Lower lobe of right lung (tissue), 2 donors: ENCODE measurements at regions not wholly inside any gene's neighbourhood (a gene's known extent, or its start where the extent isn't known, plus 50 kb on each side); places are given as distances from the start of the nearest gene placed in this dataset.

ENCODE experiments used
- ATAC-seq, 2 donors: fragments of 200-7000 bp; cut with Tn5 transposase; one replicate each; pipeline ENCODE4 v1.9.1; 2020 to 2022; ENCODE audit warnings: mild to moderate bottlenecking in 2 of 2, moderate library complexity in 2 of 2
- DNase-seq: peaks from one replicate; pipeline ENCODE4 v3.0.0-alpha.2; 2020
- H3K27ac ChIP-seq: fragments of 200-600 bp; one replicate; pipeline ENCODE4 v1.8.0; 2022
- H3K27me3 ChIP-seq: fragments of 200-600 bp; one replicate; pipeline ENCODE4 v1.8.0; 2022; ENCODE audit warnings: low read depth
- H3K36me3 ChIP-seq: fragments of 200-600 bp; one replicate; pipeline ENCODE4 v1.8.0; 2022; ENCODE audit warnings: mild to moderate bottlenecking
- H3K4me1 ChIP-seq: fragments of 200-600 bp; one replicate; pipeline ENCODE4 v1.8.0; 2022
- H3K4me3 ChIP-seq: fragments of 200-600 bp; one replicate; pipeline ENCODE4 v1.8.0; 2022; ENCODE audit warnings: mild to moderate bottlenecking
- H3K9me3 ChIP-seq: fragments of 200-600 bp; one replicate; pipeline ENCODE4 v1.8.0; 2022
- CTCF ChIP-seq: fragments of 200-600 bp; IDR thresholded peaks from one replicate; pipeline ENCODE4 v1.8.0; 2022; ENCODE audit warnings: antibody characterized with exemption, mild to moderate bottlenecking
- intact Hi-C: fragments of 100-400 bp; cut with DNase I; formaldehyde crosslinking; loops from one replicate; pipeline ENCODE4 v1.11.0; 2022
- donor health status: DM: no; HTN: yes; CAD: no; lungs with severe emphysema.

GRCh38 chr6:163944897-163945296 lies 530.4 kb downstream of the QKI start:
- Histone ChIP-seq H3K27me3 (no peaks in the 10 kb centered on the region), H3K36me3 (no peaks in the 10 kb centered on the region), H3K4me1 (no peaks in the 10 kb centered on the region), H3K9me3 (no peaks in the 10 kb centered on the region), H3K4me3 (no peak overlapping the region), H3K27ac (no peak overlapping the region)
- no peak for TF ChIP-seq CTCF
- ATAC-seq (no peak), DNase-seq (no peak)
- intact Hi-C loops, result no loop called here

- DNase-seq, result no peak
- ATAC-seq, result no peak
Measured at GRCh38 chr6:163943607-163944385, 529.3 kb downstream of the QKI start.

GRCh38 chr6:163942790-163943189 lies 528.3 kb downstream of the QKI start:
- no peaks in the 10 kb centered on the region for H3K36me3 ChIP-seq
- DNase-seq, result no peak
- no peaks in the 10 kb centered on the region for H3K9me3 ChIP-seq
- no peak overlapping the region for H3K4me3 ChIP-seq
- no peaks in the 10 kb centered on the region for H3K4me1 ChIP-seq
- no peak overlapping the region for H3K27ac ChIP-seq
- intact Hi-C loops, result no loop called here
- no peaks in the 10 kb centered on the region for H3K27me3 ChIP-seq
- no peak for ATAC-seq
- TF ChIP-seq CTCF, result no peak

More at GRCh38 chr6:163943607-163944385, 529.3 kb downstream of the QKI start:
- Histone ChIP-seq H3K36me3 (no peaks in the 10 kb centered on the region), H3K4me3 (no peak overlapping the region), H3K4me1 (no peaks in the 10 kb centered on the region), H3K27ac (no peak overlapping the region), H3K9me3 (no peaks in the 10 kb centered on the region), H3K27me3 (no peaks in the 10 kb centered on the region)
- TF ChIP-seq CTCF, result no peak
- intact Hi-C loops, result no loop called here

GRCh38 chr6:163941624-163941976 lies 527.1 kb downstream of the QKI start:
- TF ChIP-seq CTCF, result no peak
- no peak for ATAC-seq
- DNase-seq, result no peak
- Histone ChIP-seq H3K36me3 (no peaks in the 10 kb centered on the region), H3K4me3 (no peak overlapping the region), H3K9me3 (no peaks in the 10 kb centered on the region), H3K27ac (no peak overlapping the region), H3K4me1 (no peaks in the 10 kb centered on the region), H3K27me3 (no peaks in the 10 kb centered on the region)
- intact Hi-C loops, result no loop called here

- no peak for DNase-seq
- ATAC-seq, result no peak
Measured at GRCh38 chr6:163940705-163941623, 526.4 kb downstream of the QKI start.

More at GRCh38 chr6:163940705-163941623, 526.4 kb downstream of the QKI start:
- H3K4me3 ChIP-seq, result no peak overlapping the region
- no peaks in the 10 kb centered on the region for H3K36me3 ChIP-seq
- H3K27me3 ChIP-seq, result no peaks in the 10 kb centered on the region
- no peak overlapping the region for H3K27ac ChIP-seq
- no peaks in the 10 kb centered on the region for H3K9me3 ChIP-seq
- H3K4me1 ChIP-seq, result no peaks in the 10 kb centered on the region
- no peak for TF ChIP-seq CTCF
- intact Hi-C loops, result no loop called here
